ENCODE measurements at regions not wholly inside any gene's neighbourhood (a gene's known extent, or its start where the extent isn't known, plus 50 kb on each side); places are given as distances from the start of the nearest gene placed in this dataset.

- peak; percentile 74 for DNase-seq (ENCODE audit: low spot score)
- WGBS (ENCODE audit: low lambda C conversion rate, missing lambda C conversion rate), result 5% methylated on average over 20 of the region's 47 CpGs
- H3K9me2 ChIP-seq (replicated peaks; ENCODE audit: insufficient read depth), result no peaks in the 10 kb centered on the region
- no peaks in the 10 kb centered on the region for H3K36me3 ChIP-seq (replicated peaks; ENCODE audit: insufficient read depth, low read depth)
- peaks cover 23% of the 10 kb centered on the region for H3K4me1 ChIP-seq (ENCODE audit: insufficient read depth)
- H2AFZ ChIP-seq, result peak overlapping the region; percentile 42
- H4K20me1 ChIP-seq (ENCODE audit: insufficient read depth, poor library complexity, severe bottlenecking), result no peaks in the 10 kb centered on the region
- no peaks in the 10 kb centered on the region for H3K9me3 ChIP-seq (ENCODE audit: low read depth)
- TF ChIP-seq, protein P1, sequence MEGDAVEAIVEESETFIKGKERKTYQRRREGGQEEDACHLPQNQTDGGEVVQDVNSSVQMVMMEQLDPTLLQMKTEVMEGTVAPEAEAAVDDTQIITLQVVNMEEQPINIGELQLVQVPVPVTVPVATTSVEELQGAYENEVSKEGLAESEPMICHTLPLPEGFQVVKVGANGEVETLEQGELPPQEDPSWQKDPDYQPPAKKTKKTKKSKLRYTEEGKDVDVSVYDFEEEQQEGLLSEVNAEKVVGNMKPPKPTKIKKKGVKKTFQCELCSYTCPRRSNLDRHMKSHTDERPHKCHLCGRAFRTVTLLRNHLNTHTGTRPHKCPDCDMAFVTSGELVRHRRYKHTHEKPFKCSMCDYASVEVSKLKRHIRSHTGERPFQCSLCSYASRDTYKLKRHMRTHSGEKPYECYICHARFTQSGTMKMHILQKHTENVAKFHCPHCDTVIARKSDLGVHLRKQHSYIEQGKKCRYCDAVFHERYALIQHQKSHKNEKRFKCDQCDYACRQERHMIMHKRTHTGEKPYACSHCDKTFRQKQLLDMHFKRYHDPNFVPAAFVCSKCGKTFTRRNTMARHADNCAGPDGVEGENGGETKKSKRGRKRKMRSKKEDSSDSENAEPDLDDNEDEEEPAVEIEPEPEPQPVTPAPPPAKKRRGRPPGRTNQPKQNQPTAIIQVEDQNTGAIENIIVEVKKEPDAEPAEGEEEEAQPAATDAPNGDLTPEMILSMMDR (IDR thresholded peaks at IDR 0.05; ENCODE audit: poor library complexity), result no peak
- TF ChIP-seq EZH2phosphoT487 (IDR thresholded peaks at IDR 0.05; ENCODE audit: low read depth, severe bottlenecking, unreplicated experiment) (no peak), EZH2 (IDR thresholded peaks at IDR 0.05; ENCODE audit: borderline replicate concordance) (no peak)
- peaks cover 49% of the 10 kb centered on the region for H3K27me3 ChIP-seq
- H3K79me2 ChIP-seq, result no peaks in the 10 kb centered on the region
- peak overlapping the region; percentile 42 for H3K27ac ChIP-seq
- H3K4me3 ChIP-seq, result peak overlapping the region; percentile 3
- H3K4me2 ChIP-seq, result peak overlapping the region; percentile 78
Measured at GRCh38 chr6:166005944-166006899, 161.4 kb downstream of the TBXT start.

DNA sequence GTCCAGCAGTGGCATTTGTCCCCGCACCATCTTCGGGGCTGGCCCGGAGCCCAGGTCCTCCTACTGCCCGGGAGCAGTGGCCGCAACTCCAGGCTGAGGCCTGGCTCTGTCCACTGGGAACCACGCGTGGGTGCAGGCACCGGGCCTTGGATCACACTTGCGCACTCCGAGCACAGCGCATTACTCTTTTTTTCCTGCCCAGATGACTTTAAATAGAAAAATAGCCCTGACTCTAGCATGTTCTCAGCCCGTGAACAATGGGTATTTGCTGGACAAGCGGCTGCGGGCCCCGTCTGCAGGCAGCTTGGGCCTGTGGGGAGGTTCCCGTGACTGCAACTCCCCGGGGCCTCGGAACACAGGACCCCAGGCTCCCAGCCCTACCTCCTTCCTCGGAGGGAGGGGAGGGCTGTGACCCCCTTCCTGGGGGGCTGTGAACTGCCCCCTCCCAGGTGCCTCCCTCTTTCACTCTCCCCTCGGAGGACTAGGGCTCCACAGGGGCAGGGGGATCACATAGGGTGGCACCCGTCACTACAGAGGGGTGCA lies 162.2 kb downstream of the TBXT start:
- Histone ChIP-seq H3K4me1 (ENCODE audit: insufficient read depth) (peaks cover 23% of the 10 kb centered on the region), H3K27me3 (peaks cover 43% of the 10 kb centered on the region), H4K20me1 (ENCODE audit: insufficient read depth, poor library complexity, severe bottlenecking) (no peaks in the 10 kb centered on the region), H3K9me3 (ENCODE audit: low read depth) (no peaks in the 10 kb centered on the region), H2AFZ (peak overlapping the region; percentile 42), H3K27ac (peak overlapping the region; percentile 42), H3K9me2 (replicated peaks; ENCODE audit: insufficient read depth) (no peaks in the 10 kb centered on the region), H3K79me2 (no peaks in the 10 kb centered on the region), H3K4me3 (no peak overlapping the region), H3K36me3 (replicated peaks; ENCODE audit: insufficient read depth, low read depth) (no peaks in the 10 kb centered on the region), H3K4me2 (peak overlapping the region; percentile 78)
- WGBS (ENCODE audit: low lambda C conversion rate, missing lambda C conversion rate), result 26% methylated on average over 19 of the region's 21 CpGs
- DNase-seq (ENCODE audit: low spot score), result peak; percentile 37
- TF ChIP-seq EZH2phosphoT487 (IDR thresholded peaks at IDR 0.05; ENCODE audit: low read depth, severe bottlenecking, unreplicated experiment) (no peak), EZH2 (IDR thresholded peaks at IDR 0.05; ENCODE audit: borderline replicate concordance) (no peak)
- TF ChIP-seq, protein P1 (IDR thresholded peaks at IDR 0.05; ENCODE audit: poor library complexity), result no peak

DNA sequence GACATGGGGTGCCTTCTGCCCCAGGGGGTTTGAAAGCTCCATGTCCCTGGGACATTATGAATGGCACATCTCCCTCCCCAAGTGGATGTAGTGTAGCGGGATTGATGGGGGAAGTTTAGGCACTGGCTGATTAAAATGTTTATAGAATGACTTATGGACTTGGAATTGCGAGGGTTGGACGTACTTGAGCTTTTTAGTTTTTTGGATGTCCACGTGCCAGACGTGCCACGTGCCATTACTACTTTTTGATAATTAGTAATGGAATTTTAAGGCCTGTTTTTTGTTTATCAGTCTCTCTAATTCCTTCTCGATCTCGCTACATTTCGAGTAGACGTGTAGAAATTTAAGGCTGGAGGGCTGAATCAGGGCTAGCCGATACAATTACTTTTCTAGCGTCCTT lies 162.8 kb downstream of the TBXT start:
- TF ChIP-seq EZH2 (IDR thresholded peaks at IDR 0.05; ENCODE audit: borderline replicate concordance), result no peak
- no peak for TF ChIP-seq EZH2phosphoT487 (IDR thresholded peaks at IDR 0.05; ENCODE audit: low read depth, severe bottlenecking, unreplicated experiment)
- TF ChIP-seq, protein P1 (IDR thresholded peaks at IDR 0.05; ENCODE audit: poor library complexity), result no peak
- Histone ChIP-seq H3K27ac (no peak overlapping the region), H3K79me2 (no peaks in the 10 kb centered on the region), H3K9me2 (replicated peaks; ENCODE audit: insufficient read depth) (no peaks in the 10 kb centered on the region), H3K4me3 (no peak overlapping the region), H3K4me2 (no peak overlapping the region), H2AFZ (peak overlapping the region; percentile 42), H3K36me3 (replicated peaks; ENCODE audit: insufficient read depth, low read depth) (no peaks in the 10 kb centered on the region), H4K20me1 (ENCODE audit: insufficient read depth, poor library complexity, severe bottlenecking) (no peaks in the 10 kb centered on the region), H3K4me1 (ENCODE audit: insufficient read depth) (peaks cover 23% of the 10 kb centered on the region), H3K27me3 (peaks cover 37% of the 10 kb centered on the region), H3K9me3 (ENCODE audit: low read depth) (no peaks in the 10 kb centered on the region)
- no peak for DNase-seq (ENCODE audit: low spot score)
- WGBS (ENCODE audit: low lambda C conversion rate, missing lambda C conversion rate), result 88% methylated on average over 12 of the region's 12 CpGs

Data from hepatocyte (in vitro differentiated cells).